T-helper 9 cell (primary cell): ENCODE measurements at regions not wholly inside any gene's neighbourhood (a gene's known extent, or its start where the extent isn't known, plus 50 kb on each side); places are given as distances from the start of the nearest gene placed in this dataset.
"Not testable (repeated sequence)": the region's sequence is repeated elsewhere in the genome, so short reads cannot be mapped to it uniquely, and the experiment has no call there.

ENCODE experiments used
- DNase-seq: peaks from one replicate; pipeline ENCODE4 v3.0.0-alpha.2; 2020

DNA sequence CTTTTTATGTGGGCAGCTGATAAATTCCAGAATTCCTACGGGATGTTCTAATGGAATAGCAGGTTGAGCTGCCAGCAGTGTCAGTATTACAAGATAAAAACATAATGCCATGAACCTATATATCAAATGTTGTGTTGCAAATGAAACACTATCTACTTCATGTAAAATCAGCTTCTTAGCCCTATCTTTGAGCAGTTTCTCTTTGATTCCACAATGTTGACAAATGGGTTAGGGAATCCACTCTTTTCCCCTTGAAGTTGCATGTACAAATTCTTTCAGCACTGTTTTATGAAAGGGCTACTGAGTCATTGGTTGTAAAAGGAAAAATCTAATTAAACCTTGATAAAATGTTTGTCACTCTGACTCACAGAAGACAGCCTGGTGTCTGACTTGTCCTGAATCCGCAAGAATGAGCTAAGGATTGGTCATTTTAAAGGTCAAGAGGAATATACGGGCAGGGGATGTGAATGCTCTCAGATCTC lies 950.6 kb upstream of the NUDT12 start:
- DNase-seq, result no peak

GRCh38 chr5:104512063-104512825 lies 949.7 kb upstream of the NUDT12 start:
- DNase-seq, result no peak

DNA sequence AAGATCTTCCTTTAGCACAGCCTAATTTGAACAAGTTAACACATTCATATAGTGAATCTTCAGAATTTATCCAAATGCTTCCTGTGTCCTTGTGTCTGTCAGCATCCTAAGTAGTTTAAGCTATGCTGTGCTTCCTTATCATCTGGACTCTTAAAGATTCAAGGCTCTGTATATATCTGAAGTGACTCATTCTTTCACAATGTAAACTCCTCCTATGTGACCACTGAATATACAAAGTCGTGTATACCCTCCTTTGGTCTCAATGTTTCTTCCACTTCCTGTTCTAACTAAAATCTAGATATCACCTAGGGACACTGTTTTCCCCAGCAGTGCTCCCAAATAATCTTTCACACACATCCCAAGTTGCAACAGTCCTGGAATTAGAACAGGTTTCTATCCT lies 935.7 kb upstream of the NUDT12 start:
- DNase-seq, result no peak

- no peak for DNase-seq
Observed at GRCh38 chr5:104494083-104494482, 931.5 kb upstream of the NUDT12 start.

GRCh38 chr5:104472811-104473210 lies 910.2 kb upstream of the NUDT12 start:
- DNase-seq, result no peak

- no peak for DNase-seq
Observed at GRCh38 chr5:104456122-104456521, 893.5 kb upstream of the NUDT12 start.

DNA sequence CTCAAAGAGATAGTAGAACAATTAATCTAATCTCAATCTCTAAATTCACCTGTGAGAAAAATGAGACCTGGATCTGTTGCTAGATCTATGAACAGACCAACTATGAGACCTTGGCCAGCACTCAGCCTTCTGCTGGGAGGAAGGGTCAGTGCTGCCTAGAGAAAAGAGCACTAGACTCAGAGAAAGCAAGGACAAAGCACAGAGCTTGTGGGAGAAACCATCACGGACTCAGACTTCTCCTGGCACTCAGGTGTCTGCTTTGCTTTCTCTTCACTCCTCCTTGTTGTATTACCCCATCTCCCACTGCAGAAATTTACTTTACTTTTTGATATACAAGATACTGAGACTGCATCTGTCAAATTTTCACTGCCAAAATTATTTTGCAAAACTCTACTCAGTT lies 890.0 kb upstream of the NUDT12 start:
- no peak for DNase-seq

GRCh38 chr5:104451911-104452310 lies 889.3 kb upstream of the NUDT12 start:
- not testable (repeated sequence) for DNase-seq

DNA sequence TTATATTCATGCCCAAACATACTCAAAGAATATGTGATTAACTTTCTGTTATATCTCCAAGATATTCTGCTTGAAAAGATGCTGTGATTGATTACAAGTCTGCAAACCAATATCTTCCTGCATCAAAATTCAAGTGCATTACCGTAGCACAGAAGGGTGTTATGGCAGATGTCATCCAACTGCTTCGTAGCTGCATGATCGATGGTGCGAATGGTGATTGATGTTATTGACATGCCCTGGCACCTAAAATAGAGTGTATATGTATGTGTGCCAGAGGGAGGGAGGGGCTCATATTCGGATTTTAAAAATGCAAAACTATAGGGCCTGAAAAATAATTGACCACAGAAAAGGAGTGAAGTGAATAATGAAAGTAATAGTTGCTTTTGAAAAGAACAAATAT lies 882.1 kb upstream of the NUDT12 start:
- DNase-seq, result no peak

- no peak for DNase-seq
Observed at GRCh38 chr5:104443706-104444105, 881.1 kb upstream of the NUDT12 start.

DNA sequence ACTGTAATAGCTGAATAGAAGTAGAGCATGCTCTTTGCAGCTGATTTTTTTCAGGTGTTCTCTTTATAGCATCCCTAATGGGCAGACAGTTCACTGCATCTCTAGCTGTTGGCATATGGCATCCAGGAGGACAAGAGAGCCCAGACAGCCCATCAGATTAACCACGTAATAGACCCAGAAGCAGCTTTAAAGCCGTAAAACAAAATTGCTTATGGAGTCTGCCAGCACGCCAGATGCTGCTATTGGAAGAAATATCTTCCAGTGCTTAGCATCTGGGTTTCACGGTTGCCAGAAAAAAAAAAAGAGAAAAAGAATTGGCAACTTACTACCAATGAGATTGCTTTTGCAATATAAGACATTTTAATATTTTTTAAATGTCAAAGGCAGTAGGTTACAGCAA lies 869.4 kb upstream of the NUDT12 start:
- DNase-seq, result no peak

DNA sequence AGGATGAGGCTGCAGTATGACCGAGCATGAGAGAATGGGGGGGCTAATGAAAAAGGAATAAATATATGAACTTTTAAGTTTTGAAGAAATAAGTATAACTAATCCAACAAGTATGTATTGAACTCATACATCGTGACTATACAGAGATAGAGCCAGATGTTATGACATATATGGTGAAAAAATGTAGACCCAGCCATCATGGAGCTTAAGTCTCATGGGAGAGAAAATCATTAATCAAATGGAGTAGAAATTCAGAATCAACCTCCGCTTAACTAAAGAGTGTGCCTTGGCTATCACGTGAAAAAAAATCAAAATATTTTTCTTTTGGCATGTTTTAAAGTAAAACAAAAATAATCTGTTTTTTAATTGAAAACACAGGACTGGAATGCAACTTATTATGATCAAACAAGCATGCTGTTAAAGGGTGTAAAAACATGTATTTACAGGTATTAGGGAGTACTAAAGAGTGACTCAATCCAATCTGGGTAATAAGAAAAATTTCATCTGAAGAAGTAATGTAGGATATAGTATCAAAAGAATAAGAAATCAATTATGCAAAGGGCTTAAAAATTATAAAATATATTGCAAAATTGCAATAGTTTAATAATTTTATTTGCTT lies 868.5 kb upstream of the NUDT12 start:
- no peak for DNase-seq

GRCh38 chr5:104429911-104430310 lies 867.3 kb upstream of the NUDT12 start:
- no peak for DNase-seq

- no peak for DNase-seq
Observed at GRCh38 chr5:104421431-104421830, 858.8 kb upstream of the NUDT12 start.

- no peak for DNase-seq
Observed at GRCh38 chr5:104418056-104418455, 855.5 kb upstream of the NUDT12 start.

- no peak for DNase-seq
Observed at GRCh38 chr5:104412649-104413240, 850.2 kb upstream of the NUDT12 start.

GRCh38 chr5:104400941-104401340 lies 838.4 kb upstream of the NUDT12 start:
- DNase-seq, result no peak

- DNase-seq, result no peak
Observed at GRCh38 chr5:104385906-104386305, 823.3 kb upstream of the NUDT12 start.

DNA sequence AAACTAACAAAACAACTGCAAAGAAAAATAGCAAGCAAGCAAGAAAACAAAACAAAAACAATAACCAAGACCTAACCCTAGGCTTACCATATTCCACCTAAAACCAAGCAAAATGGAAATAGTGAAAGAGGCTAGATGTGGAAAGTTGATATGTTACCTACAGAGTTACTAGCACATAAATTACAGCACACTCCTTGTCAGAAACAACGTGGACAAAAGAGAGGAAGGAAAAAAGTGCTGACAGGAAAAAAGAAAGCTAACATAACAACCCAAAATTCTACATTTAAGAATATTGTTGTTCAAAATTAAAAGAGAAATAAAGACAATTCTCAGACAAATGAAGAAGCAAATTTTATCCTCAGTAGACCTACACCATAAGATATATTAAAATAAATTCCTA lies 812.8 kb upstream of the NUDT12 start:
- DNase-seq, result no peak

GRCh38 chr5:104372796-104373195 lies 810.2 kb upstream of the NUDT12 start:
- no peak for DNase-seq

DNA sequence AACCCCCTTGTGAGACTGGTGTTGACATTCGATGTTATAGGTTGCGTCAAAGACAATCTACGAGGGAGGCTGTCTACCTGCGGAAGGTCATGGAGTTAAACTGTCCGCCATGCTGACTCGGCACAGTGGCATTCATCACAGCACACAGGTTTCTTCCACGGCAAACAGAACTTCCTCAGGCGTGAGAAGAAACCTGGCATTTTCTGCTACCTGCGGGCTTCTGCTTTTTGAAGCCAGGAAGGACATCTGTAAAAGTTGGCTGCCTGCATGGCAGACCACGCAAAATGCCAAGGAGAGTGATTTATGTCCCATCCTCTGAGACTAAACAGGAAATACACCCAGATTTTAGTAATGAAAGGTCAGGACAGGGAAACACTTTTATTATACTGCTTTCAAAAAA lies 809.8 kb upstream of the NUDT12 start:
- DNase-seq, result no peak

DNA sequence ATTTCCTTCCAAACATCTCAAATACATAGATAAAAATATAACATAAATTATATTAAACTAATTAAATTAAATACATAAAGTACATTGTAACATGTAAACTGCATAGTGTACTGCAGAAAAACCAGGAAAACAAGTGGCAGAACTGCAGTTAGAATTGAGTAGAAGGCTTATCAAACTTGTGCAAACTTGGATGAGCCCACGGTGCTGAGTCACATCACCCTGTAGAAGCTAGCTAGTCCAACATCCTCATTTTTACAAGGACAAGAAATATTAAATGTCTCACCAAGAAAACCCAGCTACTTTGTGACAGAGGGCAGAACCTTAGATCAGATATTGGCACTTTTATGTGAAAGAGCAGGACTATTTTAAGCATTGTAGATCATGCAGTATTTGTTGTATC lies 807.9 kb upstream of the NUDT12 start:
- DNase-seq, result no peak

- no peak for DNase-seq
Observed at GRCh38 chr5:104367978-104368377, 805.4 kb upstream of the NUDT12 start.

- DNase-seq, result no peak
Observed at GRCh38 chr5:104363567-104363966, 801.0 kb upstream of the NUDT12 start.
